ENCODE measurements at regions not wholly inside any gene's neighbourhood (a gene's known extent, or its start where the extent isn't known, plus 50 kb on each side); places are given as distances from the start of the nearest gene placed in this dataset.

GRCh38 chr10:64102916-64103315 lies 581.7 kb downstream of the REEP3 start:
- no peak overlapping the region for H3K4me3 ChIP-seq (ENCODE audit: low read depth, low read length)
- no peak for TF ChIP-seq CTCF (IDR thresholded peaks at IDR 0.05; ENCODE audit: borderline replicate concordance, insufficient read depth, low read depth, low read length)

GRCh38 chr10:64103750-64104470 lies 582.7 kb downstream of the REEP3 start:
- H3K4me3 ChIP-seq (ENCODE audit: low read depth, low read length): no peak overlapping the region
- TF ChIP-seq CTCF (IDR thresholded peaks at IDR 0.05; ENCODE audit: borderline replicate concordance, insufficient read depth, low read depth, low read length): no peak

GRCh38 chr10:64109926-64110495 lies 588.8 kb downstream of the REEP3 start:
- no peak for TF ChIP-seq CTCF (IDR thresholded peaks at IDR 0.05; ENCODE audit: borderline replicate concordance, insufficient read depth, low read depth, low read length)

GRCh38 chr10:64112701-64113355 lies 591.6 kb downstream of the REEP3 start:
- TF ChIP-seq CTCF (IDR thresholded peaks at IDR 0.05; ENCODE audit: borderline replicate concordance, insufficient read depth, low read depth, low read length): no peak
- H3K4me3 ChIP-seq (ENCODE audit: low read depth, low read length): no peak overlapping the region

More at GRCh38 chr10:64109926-64110495, 588.8 kb downstream of the REEP3 start:
- no peak overlapping the region for H3K4me3 ChIP-seq (ENCODE audit: low read depth, low read length)

GRCh38 chr10:64113375-64113774 lies 592.2 kb downstream of the REEP3 start:
- H3K4me3 ChIP-seq (ENCODE audit: low read depth, low read length): no peak overlapping the region
- no peak for TF ChIP-seq CTCF (IDR thresholded peaks at IDR 0.05; ENCODE audit: borderline replicate concordance, insufficient read depth, low read depth, low read length)

- no peak for TF ChIP-seq CTCF (IDR thresholded peaks at IDR 0.05; ENCODE audit: borderline replicate concordance, insufficient read depth, low read depth, low read length)
- no peak overlapping the region for H3K4me3 ChIP-seq (ENCODE audit: low read depth, low read length)
Measured at GRCh38 chr10:64113792-64114191, 592.6 kb downstream of the REEP3 start.

All from GM12875 (cell line).